Esophagus muscularis mucosa (tissue), 4 donors: ENCODE measurements at regions not wholly inside any gene's neighbourhood (a gene's known extent, or its start where the extent isn't known, plus 50 kb on each side); places are given as distances from the start of the nearest gene placed in this dataset.

Experiments
- EP300 ChIP-seq: sonication (generic); formaldehyde crosslinking; IDR thresholded peaks from one replicate; pipeline ENCODE4 v1.6.1; 2017; ENCODE audit warnings: antibody characterized with exemption
- POLR2A ChIP-seq: fragments of 450-650 bp; IDR thresholded peaks from one replicate; pipeline ENCODE4 v1.6.1; 2017; ENCODE audit warnings: antibody characterized with exemption, moderate library complexity, mild to moderate bottlenecking, low read depth
- POLR2AphosphoS5 ChIP-seq, 2 donors: sonication (generic); formaldehyde crosslinking; IDR thresholded peaks; one replicate each; pipeline ENCODE4 v1.6.1; 2017; ENCODE audit warnings: antibody characterized with exemption in 2 of 2
- TF ChIP-seq, protein P1 (sequence below), 3 experiments: fragments of 200-600 bp in 2 of 3; fragments of 450-650 bp in 1 of 3; sonication (generic) in 2 of 3; IDR thresholded peaks; one replicate each; pipeline ENCODE4 v1.5.1; 2017 to 2019; ENCODE audit warnings: antibody characterized with exemption in 3 of 3, mild to moderate bottlenecking in 2 of 3, moderate library complexity in 1 of 3

DNA sequence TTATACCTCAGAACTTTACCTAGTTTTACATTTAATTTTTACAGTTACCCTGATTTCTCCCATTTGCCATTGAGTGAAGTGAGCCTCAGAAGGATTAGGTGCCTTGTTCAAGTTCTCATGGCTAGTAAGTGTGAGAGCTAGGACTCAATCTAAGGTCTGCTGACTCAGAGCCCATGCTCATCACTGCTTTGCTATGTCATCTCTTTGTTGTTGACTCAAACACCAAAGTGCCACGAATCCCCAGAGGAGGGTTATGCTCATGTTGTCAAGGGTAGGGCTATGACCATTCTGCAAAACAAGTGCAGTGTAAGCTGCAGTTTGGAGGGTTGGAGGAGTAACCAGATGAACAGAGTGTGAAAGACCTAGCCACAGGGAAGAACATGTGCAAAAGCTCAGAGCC lies 185.4 kb upstream of the SKOR2 start:
- TF ChIP-seq POLR2AphosphoS5 (IDR thresholded peaks at IDR 0.05) (no peak), POLR2A (no peak), EP300 (no peak)
- TF ChIP-seq, protein P1, sequence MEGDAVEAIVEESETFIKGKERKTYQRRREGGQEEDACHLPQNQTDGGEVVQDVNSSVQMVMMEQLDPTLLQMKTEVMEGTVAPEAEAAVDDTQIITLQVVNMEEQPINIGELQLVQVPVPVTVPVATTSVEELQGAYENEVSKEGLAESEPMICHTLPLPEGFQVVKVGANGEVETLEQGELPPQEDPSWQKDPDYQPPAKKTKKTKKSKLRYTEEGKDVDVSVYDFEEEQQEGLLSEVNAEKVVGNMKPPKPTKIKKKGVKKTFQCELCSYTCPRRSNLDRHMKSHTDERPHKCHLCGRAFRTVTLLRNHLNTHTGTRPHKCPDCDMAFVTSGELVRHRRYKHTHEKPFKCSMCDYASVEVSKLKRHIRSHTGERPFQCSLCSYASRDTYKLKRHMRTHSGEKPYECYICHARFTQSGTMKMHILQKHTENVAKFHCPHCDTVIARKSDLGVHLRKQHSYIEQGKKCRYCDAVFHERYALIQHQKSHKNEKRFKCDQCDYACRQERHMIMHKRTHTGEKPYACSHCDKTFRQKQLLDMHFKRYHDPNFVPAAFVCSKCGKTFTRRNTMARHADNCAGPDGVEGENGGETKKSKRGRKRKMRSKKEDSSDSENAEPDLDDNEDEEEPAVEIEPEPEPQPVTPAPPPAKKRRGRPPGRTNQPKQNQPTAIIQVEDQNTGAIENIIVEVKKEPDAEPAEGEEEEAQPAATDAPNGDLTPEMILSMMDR (IDR thresholded peaks at IDR 0.05): no peak
